Panc1 (cell line): ENCODE measurements at regions not wholly inside any gene's neighbourhood (a gene's known extent, or its start where the extent isn't known, plus 50 kb on each side); places are given as distances from the start of the nearest gene placed in this dataset.

Source experiments
- ATAC-seq: fragments of 200-7000 bp; cut with Tn5 transposase; 2 replicates; pipeline ENCODE4 v1.9.1; 2020; ENCODE audit warnings: mild to moderate bottlenecking, moderate library complexity
- BruUV-seq: library from RNA; stranded (reverse); fragments of 400-500 nt; replicated peaks from 2 replicates; lab custom pipeline; 2021; lab: Mats Ljungman, UMichigan
- CTCF ChIA-PET: fragments of 300-600 bp; sonication (Branson Sonifier 250); formaldehyde crosslinking; loops from one replicate; lab custom pipeline; 2022; ENCODE audit warnings: antibody characterized with exemption; lab: Charles Lee
- POLR2A ChIA-PET: fragments of 300-600 bp; sonication (Branson Sonifier 250); formaldehyde crosslinking; loops from one replicate; lab custom pipeline; 2022; ENCODE audit warnings: antibody characterized with exemption; lab: Charles Lee
- DNase-seq: peaks from one replicate; pipeline ENCODE4 v3.0.0-alpha.2; 2010; ENCODE audit warnings: low read depth, low spot score
- H3K27ac ChIP-seq: 2 replicates; pipeline ENCODE4 v1.5.1; 2011; ENCODE audit warnings: mild to moderate bottlenecking, low read length, inconsistent platforms
- H3K27me3 ChIP-seq: fragments of 200-500 bp; sonication (Bioruptor generic); 2 replicates; pipeline ENCODE4 v1.6.0; 2014; ENCODE audit warnings: low read length, inconsistent platforms; ENCODE audit not compliant: control insufficient read depth, insufficient read depth
- H3K36me3 ChIP-seq: fragments of 200-500 bp; sonication (Bioruptor generic); 2 replicates; pipeline ENCODE4 v1.5.1; 2014; ENCODE audit warnings: inconsistent platforms, mild to moderate bottlenecking, low read length, moderate library complexity; ENCODE audit not compliant: control insufficient read depth, insufficient read depth
- H3K4me1 ChIP-seq: 2 replicates; pipeline ENCODE4 v1.5.1; 2011; ENCODE audit warnings: inconsistent platforms, mild to moderate bottlenecking, low read length, moderate library complexity; ENCODE audit not compliant: control insufficient read depth, insufficient read depth
- H3K4me3 ChIP-seq, 2 experiments: 2 replicates each; pipeline ENCODE4 v1.5.1; 2011 to 2012; ENCODE audit warnings: low read depth in 2 of 2, low read length in 2 of 2, mild to moderate bottlenecking in 2 of 2, inconsistent platforms in 1 of 2, moderate library complexity in 1 of 2
- H3K9me3 ChIP-seq: fragments of 200-500 bp; sonication (Bioruptor generic); 2 replicates; pipeline ENCODE4 v1.5.1; 2014; ENCODE audit warnings: low read depth, mild to moderate bottlenecking, inconsistent platforms, low read length, moderate library complexity; ENCODE audit not compliant: control insufficient read depth, insufficient read depth
- CTCF ChIP-seq: fragments of 450-650 bp; IDR thresholded peaks from 2 replicates; pipeline ENCODE4 v1.5.1; 2017; ENCODE audit warnings: mild to moderate bottlenecking
- POLR2AphosphoS5 ChIP-seq: IDR thresholded peaks from 2 replicates; pipeline ENCODE4 v1.6.1; 2012; ENCODE audit warnings: mild to moderate bottlenecking, low read depth, low read length, moderate library complexity
- SIN3A ChIP-seq: IDR thresholded peaks from 2 replicates; pipeline ENCODE4 v1.6.1; 2012; ENCODE audit warnings: low read depth, mild to moderate bottlenecking, low read length, moderate library complexity, borderline replicate concordance; ENCODE audit not compliant: insufficient read depth
- TCF7L2 ChIP-seq: IDR thresholded peaks from 2 replicates; pipeline ENCODE4 v1.6.1; 2011; ENCODE audit warnings: mild to moderate bottlenecking, low read depth, low read length, inconsistent platforms
- in situ Hi-C: cut with HindIII; loops from 2 replicates; pipeline ENCODE4 v1.10.0; 2016; ENCODE audit warnings: low sequenced_read_pairs, low pct_unique_long_range_greater_than_20kb
- intact Hi-C: fragments of 100-400 bp; cut with micrococcal nuclease; formaldehyde crosslinking; loops from one replicate; pipeline ENCODE4 v1.10.0; 2022; ENCODE audit not compliant: unreplicated experiment
- TF ChIP-seq, protein P1 (sequence below), 2 experiments: IDR thresholded peaks; 2 replicates each; pipeline ENCODE4 v1.6.1; 2011 to 2012; ENCODE audit warnings: low read depth in 2 of 2, control low read depth in 1 of 2, low read length in 1 of 2, mild to moderate bottlenecking in 1 of 2, moderate library complexity in 1 of 2; ENCODE audit not compliant: insufficient read depth in 1 of 2

GRCh38 chr19:31641591-31641990 lies 292.4 kb upstream of the TSHZ3 start:
- DNase-seq = no peak
- Histone ChIP-seq H3K4me1 (no peaks in the 10 kb centered on the region), H3K9me3 (no peaks in the 10 kb centered on the region), H3K4me3 (no peak overlapping the region), H3K36me3 (no peaks in the 10 kb centered on the region), H3K27ac (no peak overlapping the region), H3K27me3 (no peaks in the 10 kb centered on the region)
- no TSS peak for BruUV-seq
- TF ChIP-seq, protein P1, sequence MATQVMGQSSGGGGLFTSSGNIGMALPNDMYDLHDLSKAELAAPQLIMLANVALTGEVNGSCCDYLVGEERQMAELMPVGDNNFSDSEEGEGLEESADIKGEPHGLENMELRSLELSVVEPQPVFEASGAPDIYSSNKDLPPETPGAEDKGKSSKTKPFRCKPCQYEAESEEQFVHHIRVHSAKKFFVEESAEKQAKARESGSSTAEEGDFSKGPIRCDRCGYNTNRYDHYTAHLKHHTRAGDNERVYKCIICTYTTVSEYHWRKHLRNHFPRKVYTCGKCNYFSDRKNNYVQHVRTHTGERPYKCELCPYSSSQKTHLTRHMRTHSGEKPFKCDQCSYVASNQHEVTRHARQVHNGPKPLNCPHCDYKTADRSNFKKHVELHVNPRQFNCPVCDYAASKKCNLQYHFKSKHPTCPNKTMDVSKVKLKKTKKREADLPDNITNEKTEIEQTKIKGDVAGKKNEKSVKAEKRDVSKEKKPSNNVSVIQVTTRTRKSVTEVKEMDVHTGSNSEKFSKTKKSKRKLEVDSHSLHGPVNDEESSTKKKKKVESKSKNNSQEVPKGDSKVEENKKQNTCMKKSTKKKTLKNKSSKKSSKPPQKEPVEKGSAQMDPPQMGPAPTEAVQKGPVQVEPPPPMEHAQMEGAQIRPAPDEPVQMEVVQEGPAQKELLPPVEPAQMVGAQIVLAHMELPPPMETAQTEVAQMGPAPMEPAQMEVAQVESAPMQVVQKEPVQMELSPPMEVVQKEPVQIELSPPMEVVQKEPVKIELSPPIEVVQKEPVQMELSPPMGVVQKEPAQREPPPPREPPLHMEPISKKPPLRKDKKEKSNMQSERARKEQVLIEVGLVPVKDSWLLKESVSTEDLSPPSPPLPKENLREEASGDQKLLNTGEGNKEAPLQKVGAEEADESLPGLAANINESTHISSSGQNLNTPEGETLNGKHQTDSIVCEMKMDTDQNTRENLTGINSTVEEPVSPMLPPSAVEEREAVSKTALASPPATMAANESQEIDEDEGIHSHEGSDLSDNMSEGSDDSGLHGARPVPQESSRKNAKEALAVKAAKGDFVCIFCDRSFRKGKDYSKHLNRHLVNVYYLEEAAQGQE (IDR thresholded peaks at IDR 0.05; ENCODE audit: insufficient read depth in 1 of 2, low read depth in 2 of 2, low read length in 1 of 2) = no peak
- TF ChIP-seq CTCF = no peak
- ChIA-PET POLR2A (no interaction called here), CTCF (no interaction called here)
- intact Hi-C loops = no loop called here
- ATAC-seq = no peak
- in situ Hi-C loops = no loop called here

GRCh38 chr19:31648347-31648746 lies 299.1 kb upstream of the TSHZ3 start:
- ChIA-PET CTCF (no interaction called here), POLR2A (no interaction called here)
- no peak overlapping the region for H3K4me3 ChIP-seq
- TF ChIP-seq SIN3A (no peak), CTCF (no peak), TCF7L2 (no peak), POLR2AphosphoS5 (no peak)
- TF ChIP-seq, protein P1 (IDR thresholded peaks at IDR 0.05; ENCODE audit: insufficient read depth in 1 of 2, low read depth in 2 of 2, low read length in 1 of 2) = no peak
- intact Hi-C loops (no loop called here), in situ Hi-C loops (no loop called here)
- DNase-seq (no peak), ATAC-seq (no peak)
- no peaks in the 10 kb centered on the region for H3K36me3 ChIP-seq
- H3K4me1 ChIP-seq = no peaks in the 10 kb centered on the region
- H3K27me3 ChIP-seq = no peaks in the 10 kb centered on the region
- H3K27ac ChIP-seq = no peak overlapping the region
- H3K9me3 ChIP-seq = no peaks in the 10 kb centered on the region
- no TSS peak for BruUV-seq
